HUES6 (cell line): ENCODE measurements at regions not wholly inside any gene's neighbourhood (a gene's known extent, or its start where the extent isn't known, plus 50 kb on each side); places are given as distances from the start of the nearest gene placed in this dataset.

Experiments
- H3K27ac ChIP-seq: 2 replicates; pipeline ENCODE4 v1.7.0; 2013; ENCODE audit warnings: low read depth, mild to moderate bottlenecking, low read length, inconsistent platforms
- H3K27me3 ChIP-seq: 2 replicates; pipeline ENCODE4 v1.6.1; 2013; ENCODE audit warnings: low read length; ENCODE audit not compliant: control insufficient read depth, insufficient read depth
- H3K36me3 ChIP-seq: 2 replicates; pipeline ENCODE4 v1.6.1; 2013; ENCODE audit warnings: low read length; ENCODE audit not compliant: control insufficient read depth, insufficient read depth
- H3K4me1 ChIP-seq: 2 replicates; pipeline ENCODE4 v1.6.1; 2013; ENCODE audit warnings: low read length; ENCODE audit not compliant: control insufficient read depth, insufficient read depth
- H3K4me3 ChIP-seq: 2 replicates; pipeline ENCODE4 v1.5.1; 2013; ENCODE audit warnings: low read depth, low read length
- H3K9ac ChIP-seq: one replicate; pipeline ENCODE4 v1.6.1; 2013; ENCODE audit warnings: mild to moderate bottlenecking, low read length
- H3K9me3 ChIP-seq: 2 replicates; pipeline ENCODE4 v1.6.1; 2013; ENCODE audit warnings: low read depth, low read length; ENCODE audit not compliant: control insufficient read depth, insufficient read depth

DNA sequence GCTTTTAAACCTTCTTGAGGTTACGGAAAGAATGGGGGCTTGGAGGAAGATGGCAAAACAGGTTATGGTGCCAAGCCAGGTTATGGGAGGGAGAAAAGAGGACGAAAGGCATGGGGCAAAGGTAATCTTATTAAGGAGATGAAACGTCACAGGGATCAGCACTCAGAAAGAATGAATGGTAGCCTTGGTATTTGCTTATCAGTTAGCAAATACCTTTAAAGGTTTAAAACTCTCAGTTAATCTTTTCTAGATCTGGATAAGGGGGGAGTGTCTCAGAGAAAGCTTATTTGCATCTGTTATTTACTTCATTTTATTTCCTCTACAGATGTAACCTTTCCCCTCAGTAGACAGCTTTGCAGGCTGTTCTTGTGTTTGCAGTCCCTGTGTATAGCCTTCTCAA is 55.5 kb upstream of the EEF1E1 start:
- no peaks in the 10 kb centered on the region for H3K36me3 ChIP-seq
- H3K9ac ChIP-seq, result no peak overlapping the region
- no peak overlapping the region for H3K4me3 ChIP-seq
- H3K9me3 ChIP-seq, result no peaks in the 10 kb centered on the region
- no peaks in the 10 kb centered on the region for H3K27me3 ChIP-seq
- peaks cover 11% of the 10 kb centered on the region for H3K4me1 ChIP-seq
- H3K27ac ChIP-seq, result no peak overlapping the region

DNA sequence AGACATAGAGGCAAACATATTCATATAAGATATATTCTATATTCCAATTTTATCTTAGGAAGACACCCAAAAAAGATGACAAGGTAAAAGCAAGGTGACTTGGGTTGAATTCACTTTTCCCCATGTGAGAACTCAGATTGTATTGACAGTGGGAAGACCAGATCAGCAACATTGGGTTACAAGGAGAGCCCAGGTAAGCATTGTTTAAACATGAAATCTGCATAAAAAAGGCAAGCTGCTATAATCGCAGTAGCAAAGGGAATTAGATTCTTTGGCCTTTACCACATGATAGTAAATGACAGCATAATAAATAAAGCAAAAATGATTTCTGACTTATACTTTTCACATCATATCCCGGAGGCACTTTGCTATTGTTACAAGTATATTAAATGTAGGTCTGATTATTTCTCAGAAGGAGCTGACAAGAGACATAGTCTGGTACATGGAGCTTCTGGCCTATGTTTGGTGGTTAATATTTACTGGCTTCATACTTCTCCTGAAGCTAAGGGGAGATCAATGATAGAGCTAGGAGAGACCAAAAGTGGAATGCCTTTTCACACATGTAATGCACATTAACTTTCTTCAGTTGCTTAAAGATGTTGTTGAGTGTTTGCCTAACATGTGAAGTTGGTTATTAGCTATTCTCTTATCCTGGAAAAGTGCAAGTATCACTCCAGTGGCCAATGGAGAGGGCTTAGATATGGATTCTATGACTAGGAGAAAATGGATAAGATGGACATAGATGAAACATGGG is 53.1 kb upstream of the EEF1E1 start:
- no peak overlapping the region for H3K4me3 ChIP-seq
- no peaks in the 10 kb centered on the region for H3K36me3 ChIP-seq
- H3K9ac ChIP-seq, result no peak overlapping the region
- H3K4me1 ChIP-seq, result peaks cover 17% of the 10 kb centered on the region
- no peaks in the 10 kb centered on the region for H3K9me3 ChIP-seq
- no peak overlapping the region for H3K27ac ChIP-seq
- no peaks in the 10 kb centered on the region for H3K27me3 ChIP-seq
